ENCODE measurements at regions not wholly inside any gene's neighbourhood (a gene's known extent, or its start where the extent isn't known, plus 50 kb on each side); places are given as distances from the start of the nearest gene placed in this dataset.
A peak's percentile ranks its signal among the peaks of the same experiment; 100 is the strongest.

- Mint-ChIP-seq H3K4me3 (ENCODE audit: unreplicated experiment) (no peak overlapping the region), H3K27ac (ENCODE audit: unreplicated experiment) (no peak overlapping the region), H3K36me3 (ENCODE audit: low read depth, unreplicated experiment) (no peaks in the 10 kb centered on the region), H3K27me3 (ENCODE audit: unreplicated experiment) (no peaks in the 10 kb centered on the region), H3K4me1 (ENCODE audit: unreplicated experiment) (no peaks in the 10 kb centered on the region), H3K9me3 (ENCODE audit: unreplicated experiment) (no peaks in the 10 kb centered on the region)
- no peak for DNase-seq (ENCODE audit: low spot score)
- no peak for TF ChIP-seq CTCF (IDR thresholded peaks at IDR 0.05; ENCODE audit: unreplicated experiment)
Measured at GRCh38 chrX:51437521-51437920, 58.9 kb downstream of the NUDT11 start.

- no peak for DNase-seq (ENCODE audit: low spot score)
- Mint-ChIP-seq H3K36me3 (ENCODE audit: low read depth, unreplicated experiment) (no peaks in the 10 kb centered on the region), H3K4me3 (ENCODE audit: unreplicated experiment) (no peak overlapping the region), H3K4me1 (ENCODE audit: unreplicated experiment) (no peaks in the 10 kb centered on the region), H3K9me3 (ENCODE audit: unreplicated experiment) (no peaks in the 10 kb centered on the region), H3K27me3 (ENCODE audit: unreplicated experiment) (no peaks in the 10 kb centered on the region), H3K27ac (ENCODE audit: unreplicated experiment) (no peak overlapping the region)
- no peak for TF ChIP-seq CTCF (IDR thresholded peaks at IDR 0.05; ENCODE audit: unreplicated experiment)
Measured at GRCh38 chrX:51435101-51435500, 61.3 kb downstream of the NUDT11 start.

- no peaks in the 10 kb centered on the region for H3K4me1 Mint-ChIP-seq (ENCODE audit: unreplicated experiment)
- no peaks in the 10 kb centered on the region for H3K27me3 Mint-ChIP-seq (ENCODE audit: unreplicated experiment)
- no peak overlapping the region for H3K27ac Mint-ChIP-seq (ENCODE audit: unreplicated experiment)
- TF ChIP-seq CTCF (IDR thresholded peaks at IDR 0.05; ENCODE audit: unreplicated experiment) = no peak
- no peaks in the 10 kb centered on the region for H3K9me3 Mint-ChIP-seq (ENCODE audit: unreplicated experiment)
- H3K36me3 Mint-ChIP-seq (ENCODE audit: low read depth, unreplicated experiment) = no peaks in the 10 kb centered on the region
- no peak for DNase-seq (ENCODE audit: low spot score)
- H3K4me3 Mint-ChIP-seq (ENCODE audit: unreplicated experiment) = no peak overlapping the region
Measured at GRCh38 chrX:51421972-51422597, 74.3 kb downstream of the NUDT11 start.

- Mint-ChIP-seq H3K9me3 (ENCODE audit: unreplicated experiment) (no peaks in the 10 kb centered on the region), H3K4me3 (ENCODE audit: unreplicated experiment) (no peak overlapping the region), H3K36me3 (ENCODE audit: low read depth, unreplicated experiment) (no peaks in the 10 kb centered on the region), H3K27ac (ENCODE audit: unreplicated experiment) (no peak overlapping the region), H3K27me3 (ENCODE audit: unreplicated experiment) (no peaks in the 10 kb centered on the region), H3K4me1 (ENCODE audit: unreplicated experiment) (no peaks in the 10 kb centered on the region)
- TF ChIP-seq CTCF (IDR thresholded peaks at IDR 0.05; ENCODE audit: unreplicated experiment) = peak; percentile 62
- peak; percentile 35 for DNase-seq (ENCODE audit: low spot score)
Measured at GRCh38 chrX:51420610-51421009, 75.8 kb downstream of the NUDT11 start.

GRCh38 chrX:51408462-51408861, 75.8 kb downstream of the NUDT10 start:
- no peak for DNase-seq (ENCODE audit: low spot score)
- H3K9me3 Mint-ChIP-seq (ENCODE audit: unreplicated experiment) = no peaks in the 10 kb centered on the region
- no peaks in the 10 kb centered on the region for H3K36me3 Mint-ChIP-seq (ENCODE audit: low read depth, unreplicated experiment)
- H3K27me3 Mint-ChIP-seq (ENCODE audit: unreplicated experiment) = no peaks in the 10 kb centered on the region
- no peak overlapping the region for H3K4me3 Mint-ChIP-seq (ENCODE audit: unreplicated experiment)
- H3K4me1 Mint-ChIP-seq (ENCODE audit: unreplicated experiment) = no peaks in the 10 kb centered on the region
- no peak for TF ChIP-seq CTCF (IDR thresholded peaks at IDR 0.05; ENCODE audit: unreplicated experiment)
- no peak overlapping the region for H3K27ac Mint-ChIP-seq (ENCODE audit: unreplicated experiment)

Measured in endothelial cell (in vitro differentiated cells).